GM19395 (cell line): ENCODE measurements at regions not wholly inside any gene's neighbourhood (a gene's known extent, or its start where the extent isn't known, plus 50 kb on each side); places are given as distances from the start of the nearest gene placed in this dataset.
"Not testable (repeated sequence)": the region's sequence is repeated elsewhere in the genome, so short reads cannot be mapped to it uniquely, and the experiment has no call there.

Experiments used
- ATAC-seq: cut with Tn5 transposase; IDR thresholded peaks from one replicate; pipeline ENCODE4 v1.9.1; 2021; ENCODE audit warnings: mild to moderate bottlenecking, moderate library complexity; ENCODE audit not compliant: unreplicated experiment

DNA sequence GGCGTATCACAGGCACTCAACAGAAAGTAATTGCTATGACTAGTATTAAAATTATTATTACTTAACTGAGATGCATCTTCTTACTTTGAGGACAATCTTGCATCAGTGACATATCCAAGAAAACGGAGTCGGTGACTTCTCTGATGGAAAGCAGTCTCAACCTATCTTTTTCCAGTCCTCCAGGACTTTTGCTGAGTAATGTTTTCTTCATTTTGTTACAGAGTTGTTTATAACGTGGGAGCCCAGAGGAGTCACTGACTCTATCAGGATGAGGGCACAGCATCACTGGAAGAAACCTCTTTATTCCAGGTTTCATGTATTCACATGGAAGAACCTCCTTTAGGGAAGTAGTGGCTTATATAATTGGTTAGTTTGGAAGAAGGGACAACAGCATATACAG lies 51.5 kb upstream of the MELK start:
- no peak for ATAC-seq

DNA sequence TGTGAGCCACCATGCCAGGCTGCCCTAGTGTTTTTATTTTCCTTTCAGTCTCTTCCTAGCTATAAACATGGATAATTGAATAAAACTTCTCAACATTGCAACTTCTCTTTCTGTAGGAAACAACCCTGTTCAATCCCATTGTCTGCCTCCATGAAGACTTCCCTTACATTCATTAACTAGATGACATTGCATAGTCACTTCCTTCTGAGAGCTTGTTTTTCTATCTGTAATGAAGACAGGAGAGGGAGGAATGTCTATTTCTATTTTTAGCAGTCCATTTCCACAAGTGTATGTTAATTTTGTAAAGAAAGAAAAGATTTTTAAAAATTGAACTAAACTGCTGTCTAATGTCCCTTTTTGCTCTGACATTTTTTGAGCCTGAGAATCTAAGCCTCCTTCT lies 55.6 kb upstream of the MELK start:
- ATAC-seq = no peak

DNA sequence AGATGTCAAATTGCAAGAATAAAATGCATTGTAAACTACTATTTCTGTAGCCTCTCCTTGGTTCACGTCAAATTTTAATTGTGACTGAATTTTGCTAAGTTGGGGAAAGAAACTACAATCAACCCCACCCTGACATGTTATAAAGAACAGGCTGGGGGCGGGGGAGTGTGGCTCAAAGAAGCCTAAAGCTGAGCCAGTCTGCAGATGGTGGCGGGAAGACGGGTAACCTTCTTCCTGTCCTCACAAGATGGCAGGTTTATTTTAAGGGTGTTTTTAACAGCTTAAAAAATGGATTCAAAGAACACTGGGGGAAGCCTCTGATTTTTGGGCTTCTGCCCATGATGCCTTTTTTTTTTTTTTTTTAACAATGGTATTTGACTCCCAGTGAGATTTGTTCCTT lies 68.5 kb upstream of the MELK start:
- ATAC-seq = no peak

DNA sequence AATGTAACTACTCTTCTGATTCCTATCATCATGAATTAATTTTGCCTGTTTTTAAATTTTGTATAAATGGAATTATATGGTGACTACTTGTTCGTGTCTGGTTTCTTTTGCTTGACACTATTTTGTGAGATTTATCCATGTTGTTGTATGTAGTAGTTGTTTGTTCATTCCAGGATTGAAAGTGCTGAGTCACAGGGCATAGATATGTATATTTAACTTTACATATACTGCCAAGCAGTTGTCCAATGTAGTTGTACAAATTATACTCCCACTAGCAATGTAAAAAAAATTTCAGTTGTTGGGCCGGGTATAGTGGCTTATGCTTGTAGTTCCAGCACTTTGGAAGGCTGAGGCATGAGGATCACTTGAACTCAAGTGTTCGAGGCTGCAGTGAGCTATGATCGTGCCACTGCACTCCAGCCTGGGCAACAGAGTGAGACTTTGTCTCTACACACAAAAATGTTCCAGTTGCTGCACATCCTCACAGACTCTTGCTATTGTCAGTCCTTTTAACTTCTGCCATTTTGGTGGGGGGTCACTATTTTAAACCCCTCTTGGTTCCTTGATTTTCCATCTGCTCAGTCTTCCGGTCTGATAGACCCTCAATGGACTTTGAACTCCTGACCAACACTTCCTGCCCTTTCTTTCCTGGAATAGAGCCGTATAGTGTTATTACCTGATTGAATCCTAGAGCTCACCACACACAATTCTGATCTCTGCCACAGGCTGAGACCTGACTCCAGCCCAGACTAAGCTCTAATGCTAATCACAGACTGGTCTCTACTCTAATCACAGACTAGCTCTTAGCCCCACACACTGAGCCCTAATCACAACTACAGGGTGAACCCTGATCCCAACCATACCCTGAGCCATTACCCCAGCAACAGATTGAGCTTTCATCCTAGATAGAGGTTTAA lies 69.3 kb upstream of the MELK start:
- no peak for ATAC-seq

DNA sequence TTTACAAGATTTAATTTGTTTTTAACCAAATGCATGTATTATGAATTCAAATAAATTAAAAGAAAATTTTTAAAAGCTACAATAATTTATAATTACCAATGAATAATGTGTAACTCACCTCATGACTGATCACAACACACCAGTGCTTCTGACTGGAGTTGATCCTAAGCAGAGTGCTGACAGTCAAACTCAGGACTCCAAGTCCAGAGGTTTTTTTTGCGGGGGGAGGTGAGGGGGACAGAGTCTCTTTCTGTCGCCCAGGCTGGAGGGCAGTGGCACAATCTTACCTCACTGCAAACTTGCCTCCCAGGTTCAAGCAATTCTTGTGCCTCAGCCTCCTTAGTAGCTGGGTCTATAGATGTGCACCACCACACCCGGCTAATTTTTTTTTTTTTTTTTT lies 71.0 kb upstream of the MELK start:
- no peak for ATAC-seq

DNA sequence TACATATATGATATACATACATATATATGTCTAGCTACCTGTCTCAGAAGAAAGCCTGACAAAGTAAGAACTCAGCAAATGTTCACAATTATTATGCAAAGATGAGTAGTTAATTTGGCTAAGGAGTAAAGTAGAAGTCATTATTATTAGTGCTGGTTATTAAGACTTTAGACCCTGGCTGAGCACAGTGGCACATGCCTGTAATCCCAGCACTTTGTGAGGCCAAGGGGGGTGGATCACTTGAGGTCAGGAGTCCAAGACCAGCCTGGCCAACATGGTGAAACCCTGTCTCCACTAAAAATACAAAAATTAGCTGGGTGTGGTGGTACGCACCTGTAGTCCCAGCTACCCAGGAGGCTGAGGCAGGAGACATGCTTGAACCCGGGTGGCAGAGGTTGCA lies 71.8 kb upstream of the MELK start:
- ATAC-seq = not testable (repeated sequence)

DNA sequence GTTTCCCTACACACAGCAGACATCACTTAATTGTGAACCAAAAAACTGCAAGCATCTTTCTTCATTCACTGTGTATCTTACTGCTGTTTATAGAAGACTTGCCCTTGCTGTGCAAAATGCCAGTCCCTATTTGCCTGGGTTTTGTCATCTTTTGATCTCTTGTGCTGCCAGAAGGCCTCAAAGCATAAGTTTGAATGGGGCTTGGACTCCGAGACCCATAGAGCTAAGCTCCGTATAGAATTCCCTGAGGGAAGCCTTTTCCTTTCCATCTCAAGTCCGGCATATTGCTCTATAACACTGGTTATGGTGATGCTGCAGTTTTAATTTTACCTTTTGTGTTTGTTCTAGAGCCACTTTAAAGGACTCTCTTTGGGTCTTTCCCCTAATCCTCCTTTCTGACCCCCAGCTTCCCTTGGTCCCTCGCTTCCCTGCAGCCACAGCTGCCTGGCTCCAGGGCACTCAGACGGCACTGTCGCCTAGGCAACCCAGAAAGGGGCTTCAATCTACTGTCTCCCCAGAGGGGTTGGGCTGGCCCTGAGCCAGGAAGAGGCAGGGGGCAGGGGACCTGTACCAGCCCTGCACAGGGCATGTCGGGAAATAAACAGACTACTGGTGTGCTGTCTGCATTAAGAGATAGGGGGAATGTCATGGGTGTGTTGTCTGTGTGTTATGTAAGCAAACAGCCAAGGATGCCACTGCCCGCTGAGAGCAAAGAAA lies 73.4 kb upstream of the MELK start:
- ATAC-seq = no peak

DNA sequence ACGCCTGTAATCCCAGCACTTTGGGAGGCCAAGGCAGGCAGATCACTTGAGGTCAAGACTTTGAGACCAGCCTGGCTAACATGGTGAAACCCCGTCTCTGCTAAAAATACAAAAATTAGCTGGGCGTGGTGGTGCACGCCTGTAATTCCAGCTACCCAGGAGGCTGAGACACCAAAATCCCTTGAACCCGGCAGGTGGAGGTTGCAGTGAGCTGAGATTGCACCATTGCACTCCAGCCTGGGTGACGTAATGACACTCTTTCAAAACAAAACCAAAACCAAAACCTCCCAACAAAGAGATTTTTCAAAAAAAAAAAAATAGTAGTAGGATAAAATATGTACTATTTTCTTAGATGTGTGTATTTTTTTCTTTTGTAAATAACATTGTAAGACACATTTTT lies 79.1 kb upstream of the MELK start:
- ATAC-seq = not testable (repeated sequence)

DNA sequence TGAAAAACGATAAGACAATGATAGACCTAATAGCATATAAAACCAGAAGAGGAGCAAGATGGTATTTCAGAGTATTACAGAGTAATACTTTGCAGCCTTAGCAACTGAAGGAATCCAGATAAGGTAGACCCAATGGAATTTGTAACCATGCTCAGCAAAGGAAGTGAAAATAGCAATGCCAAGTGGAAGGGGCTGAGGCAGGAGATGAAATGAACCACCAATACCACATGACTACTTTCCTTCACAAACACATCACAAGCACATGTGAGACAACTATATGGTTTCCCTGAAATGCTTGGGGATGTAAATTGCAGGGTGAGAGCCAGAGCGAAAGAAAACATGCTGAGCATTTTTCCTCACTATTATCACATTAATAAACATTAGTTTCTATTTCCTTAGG lies 79.8 kb upstream of the MELK start:
- ATAC-seq = no peak

DNA sequence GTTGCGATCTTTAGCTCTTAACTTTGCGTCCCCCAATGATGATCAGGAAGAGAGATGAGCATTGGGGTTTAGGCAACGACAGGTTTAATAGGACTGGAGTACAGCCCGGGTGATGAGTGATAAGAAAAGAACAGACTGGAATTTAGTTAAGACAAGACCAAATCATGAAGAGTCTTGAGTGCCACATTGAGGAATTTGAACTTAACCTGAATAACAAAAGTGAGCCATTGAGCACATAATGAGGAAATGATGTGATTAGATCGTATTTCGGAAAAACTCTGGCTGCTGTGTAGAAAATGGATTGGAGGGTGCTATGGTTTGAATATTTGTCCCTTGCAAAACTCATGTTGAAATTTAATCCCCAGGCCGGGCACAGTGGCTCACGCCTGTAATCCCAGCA lies 83.2 kb upstream of the MELK start:
- ATAC-seq = no peak

DNA sequence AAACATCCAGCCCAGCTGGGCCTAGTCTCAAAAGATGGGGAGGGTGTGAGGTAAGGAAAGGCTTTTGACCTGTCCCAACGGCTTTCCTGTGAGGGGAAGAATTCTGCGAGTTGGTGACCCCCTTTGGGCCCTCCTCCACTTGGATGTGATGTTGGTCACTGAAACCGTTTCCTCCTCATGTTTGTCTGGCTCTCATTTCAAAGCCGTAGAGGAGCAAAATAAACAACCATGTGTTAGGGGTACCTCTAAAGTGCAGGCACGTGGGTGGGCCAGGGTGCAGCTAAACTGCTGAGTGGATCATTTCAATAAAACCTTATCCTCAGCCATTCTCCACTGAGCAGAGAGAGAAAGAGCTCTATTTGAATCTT lies 84.3 kb upstream of the MELK start:
- ATAC-seq = no peak

DNA sequence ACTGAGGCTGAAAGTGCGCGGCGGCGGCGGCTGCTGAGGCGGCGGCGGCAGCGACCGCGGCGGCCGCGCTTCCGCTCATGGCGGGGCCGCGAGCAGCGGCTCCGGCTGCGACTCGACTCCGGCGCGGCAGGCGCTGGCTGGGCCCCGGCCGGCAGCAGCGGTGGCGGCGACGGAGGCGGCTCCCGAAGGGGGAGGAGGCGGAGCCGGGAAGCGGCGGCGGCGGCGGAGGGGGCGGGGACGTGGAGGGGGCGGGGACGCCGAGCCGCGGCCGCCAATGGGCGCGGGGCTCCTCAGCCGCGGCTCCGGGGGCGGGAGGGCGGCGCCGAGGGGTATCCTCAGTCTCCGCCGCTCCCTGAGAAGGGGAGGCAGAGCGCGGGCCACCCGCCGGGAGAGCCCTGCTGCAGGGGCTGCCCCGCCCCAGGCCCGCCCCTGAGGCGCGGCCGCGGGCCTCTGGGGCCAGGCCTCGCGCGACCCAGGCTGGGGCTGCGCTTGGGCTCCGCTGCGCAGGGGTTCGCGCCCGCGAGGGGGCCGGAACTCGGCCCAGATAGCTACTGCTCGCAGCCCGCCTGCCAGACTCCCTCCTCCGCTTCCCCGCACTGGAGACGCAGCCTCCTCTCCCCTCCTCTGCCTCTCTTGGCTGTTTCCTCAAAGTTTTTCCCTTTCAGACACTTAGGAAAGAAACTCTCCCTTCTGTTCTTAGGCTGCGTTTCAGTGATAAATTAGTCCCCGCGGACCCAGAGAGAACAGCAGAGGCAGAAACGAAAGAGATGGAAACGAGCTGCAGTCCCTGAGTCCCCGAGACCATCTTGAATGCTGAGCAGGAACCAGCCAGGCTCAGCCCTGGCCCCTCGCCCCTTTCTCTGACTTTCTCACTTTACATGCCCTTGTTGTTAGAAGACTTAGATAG lies 85.0 kb upstream of the MELK start:
- ATAC-seq = peak; percentile 74

DNA sequence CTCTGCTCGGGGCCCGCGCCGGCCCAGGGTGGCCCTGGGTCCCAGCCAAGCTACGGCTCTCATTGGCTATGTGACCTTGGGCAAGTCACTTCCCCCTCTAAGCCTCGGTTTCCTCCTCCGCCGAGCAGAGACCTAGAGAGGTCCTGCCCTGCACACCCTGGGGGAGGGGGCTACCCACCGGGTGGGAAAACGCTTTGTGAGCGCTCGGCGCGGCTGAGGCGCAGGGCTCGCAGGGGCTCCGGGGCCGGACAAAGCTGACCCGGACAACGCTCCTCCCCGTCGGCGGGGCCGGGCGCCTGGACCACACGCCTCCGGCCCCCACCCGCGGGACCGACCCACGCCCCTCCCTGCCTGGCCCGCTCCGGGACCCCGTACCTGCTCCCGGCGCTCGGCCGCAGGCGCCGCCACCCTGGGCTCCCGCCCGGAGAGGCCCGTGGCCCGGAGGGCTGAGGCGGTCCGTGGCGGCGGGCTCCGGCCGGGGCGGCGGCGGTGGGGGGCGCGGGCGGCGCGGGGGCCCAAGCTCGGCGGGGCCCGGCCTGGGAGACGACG lies 85.7 kb upstream of the MELK start:
- peak; percentile 59 for ATAC-seq

DNA sequence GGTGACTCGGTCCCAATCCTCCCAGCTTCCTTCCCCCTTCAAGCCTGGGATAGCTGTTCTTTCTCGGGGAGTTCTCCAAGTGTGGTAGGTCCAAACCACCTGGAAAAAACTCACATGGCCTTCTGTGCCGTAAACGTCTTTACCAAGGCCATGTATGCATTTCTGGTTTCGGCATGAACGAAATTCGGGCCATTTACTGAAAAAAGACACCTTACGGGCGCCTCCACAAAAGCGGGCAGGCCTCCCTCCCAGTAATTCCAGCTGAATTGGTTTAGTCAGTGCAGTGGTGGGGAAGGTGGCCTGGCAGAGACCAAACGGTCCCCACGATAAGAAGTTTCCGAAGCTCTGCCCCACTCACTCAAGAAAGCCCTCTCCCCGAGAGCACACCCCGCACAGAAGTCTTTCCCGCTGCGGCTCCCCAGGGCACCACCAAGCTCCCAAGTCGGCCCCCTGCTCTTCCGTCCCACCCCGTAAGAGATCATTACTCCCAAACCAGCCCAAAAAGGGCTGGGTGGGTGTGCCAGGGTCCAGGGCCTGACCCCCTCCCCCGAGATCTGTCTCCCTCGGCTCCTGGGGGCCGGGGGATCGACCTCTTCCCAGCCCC lies 86.3 kb upstream of the MELK start:
- peak; percentile 18 for ATAC-seq

DNA sequence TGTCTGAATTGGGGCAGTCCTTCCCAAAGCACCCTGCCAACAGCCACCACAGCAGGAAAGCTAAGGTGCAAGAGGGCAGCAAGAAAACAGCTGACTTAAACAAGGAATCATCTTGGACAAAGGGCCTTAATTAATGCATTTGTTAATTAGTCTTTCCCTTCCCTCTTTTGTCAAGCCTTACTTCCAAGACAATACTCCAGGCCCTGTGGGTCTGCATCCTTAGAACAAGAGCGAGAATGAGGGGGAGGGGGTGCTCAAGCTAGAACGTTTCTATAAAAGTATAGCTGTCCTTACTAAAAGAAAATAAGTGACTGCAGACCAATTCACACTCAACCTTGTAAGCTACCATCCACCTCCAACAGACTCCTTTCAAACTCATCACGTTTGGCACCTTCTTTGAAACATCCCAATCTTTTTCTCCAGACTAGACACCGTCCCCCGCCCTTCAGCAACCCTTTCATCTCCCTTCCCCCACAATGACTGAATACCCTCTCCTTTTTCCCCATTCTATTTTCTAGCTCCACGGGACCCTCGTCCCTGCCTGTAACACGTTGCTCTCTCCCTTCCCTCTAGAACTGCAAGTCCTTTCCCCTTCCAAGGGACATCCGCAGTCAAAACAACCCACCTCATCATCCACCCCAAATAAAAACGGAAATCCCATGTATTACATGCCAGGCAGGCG lies 85.7 kb upstream of the RNF38 start:
- no peak for ATAC-seq

DNA sequence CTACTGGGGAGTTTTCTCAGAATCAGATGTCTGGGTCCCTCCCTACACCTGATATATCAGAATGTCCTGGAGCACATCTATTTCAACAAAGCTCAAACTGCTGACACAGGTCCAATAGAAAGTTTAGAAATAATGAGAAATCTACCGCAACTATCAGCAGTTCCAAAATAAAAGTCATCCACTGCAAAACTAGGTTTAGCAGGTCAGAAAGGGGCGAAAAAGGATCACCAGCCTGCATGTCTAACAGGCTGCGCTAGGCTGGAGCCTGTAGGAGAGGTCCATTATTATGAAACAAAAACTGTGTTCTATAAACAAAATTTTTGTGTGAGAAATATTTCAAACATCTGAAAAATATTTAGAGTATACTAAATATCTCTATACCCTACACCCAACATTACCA lies 84.1 kb upstream of the RNF38 start:
- ATAC-seq = no peak

DNA sequence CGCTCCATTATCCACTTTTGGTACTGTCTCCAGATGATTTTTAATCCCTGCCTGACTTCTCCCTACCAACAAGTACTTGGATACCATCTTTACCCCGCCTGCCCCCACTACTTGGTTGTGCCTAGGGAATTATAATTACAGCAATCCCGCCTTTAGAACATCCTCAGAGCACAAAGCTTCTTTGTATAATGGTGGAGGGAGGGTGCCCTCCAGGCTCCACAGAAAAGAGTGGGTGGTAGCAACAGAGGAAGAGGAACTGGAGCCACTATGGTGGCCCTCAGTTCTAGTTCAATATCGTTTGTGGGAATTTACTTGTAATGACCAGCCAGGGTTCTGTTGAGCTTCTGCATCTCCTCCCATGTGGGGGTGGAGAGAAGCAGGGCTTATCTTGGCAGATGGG lies 79.0 kb upstream of the RNF38 start:
- ATAC-seq = no peak

DNA sequence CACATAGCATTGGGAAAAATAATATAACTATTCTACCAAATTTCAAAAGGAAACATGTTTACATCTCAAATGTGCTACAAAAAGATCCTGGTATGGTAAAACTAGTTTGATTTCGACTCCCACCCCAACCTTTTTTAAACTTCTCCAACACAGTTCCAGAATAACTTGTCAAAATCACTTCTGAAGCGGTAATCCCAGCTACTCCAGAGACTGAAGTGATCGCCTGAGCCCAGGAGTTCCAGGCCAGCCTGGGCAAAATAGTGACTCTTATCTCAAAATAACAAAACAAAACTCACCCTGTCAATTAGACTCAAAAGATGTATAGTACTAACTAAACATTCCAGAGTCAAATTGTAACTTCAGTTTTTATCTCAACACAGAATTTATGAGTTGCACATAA lies 71.3 kb upstream of the RNF38 start:
- no peak for ATAC-seq

DNA sequence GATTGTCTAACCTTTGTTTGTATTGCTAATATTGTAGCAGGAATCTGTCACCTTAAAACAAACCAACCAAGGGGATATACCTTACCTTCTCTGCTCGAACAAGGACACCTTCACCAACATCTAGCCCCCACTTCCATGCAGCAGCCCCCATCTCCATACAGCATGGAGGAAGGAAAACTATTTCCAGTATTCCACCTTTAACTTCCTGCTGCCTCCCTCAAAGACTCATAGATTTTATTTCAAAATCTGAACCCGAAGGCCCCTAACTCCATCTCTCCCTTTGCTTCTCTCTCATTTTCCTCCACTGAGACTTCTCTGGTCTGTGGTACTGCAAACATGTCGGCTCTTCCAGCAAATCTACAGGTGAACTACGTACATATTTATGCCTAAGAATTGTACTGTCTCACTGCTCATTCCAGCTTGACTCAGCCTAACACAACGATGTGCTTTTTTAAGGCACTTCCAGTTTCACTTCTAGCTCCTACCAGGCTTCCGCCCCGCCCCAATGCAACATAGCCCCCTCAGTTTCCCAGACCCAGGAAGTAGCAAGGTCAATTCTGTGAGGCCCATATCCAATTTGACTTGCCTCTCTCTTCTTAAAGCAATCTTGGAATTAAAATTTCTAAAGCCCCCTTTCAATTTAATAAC lies 70.7 kb upstream of the RNF38 start:
- ATAC-seq = peak; percentile 96

DNA sequence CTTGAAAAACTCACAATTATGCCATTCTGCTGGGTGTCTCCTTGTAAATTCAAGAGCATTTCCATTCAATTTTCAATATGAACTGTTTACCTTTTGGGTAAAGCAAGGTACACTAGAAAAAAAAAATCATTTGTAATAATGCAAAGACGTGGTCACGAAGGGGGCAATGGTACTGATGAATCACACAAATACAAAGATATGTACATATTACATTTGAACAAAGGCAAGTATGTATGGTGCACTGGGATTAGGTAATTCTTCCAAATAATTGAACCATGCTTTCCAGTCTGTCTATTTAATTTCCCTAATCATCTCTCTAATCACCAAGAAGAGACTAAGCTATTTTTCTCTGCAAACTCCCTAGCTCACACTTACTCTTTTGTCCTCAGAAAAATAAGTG lies 63.4 kb upstream of the RNF38 start:
- ATAC-seq = no peak
